Endothelial cell of umbilical vein (primary cell): ENCODE measurements at regions not wholly inside any gene's neighbourhood (a gene's known extent, or its start where the extent isn't known, plus 50 kb on each side); places are given as distances from the start of the nearest gene placed in this dataset.

Experiments used
- BruUV-seq: library from RNA; stranded (reverse); fragments of 400-500 nt; replicated peaks from 2 replicates; lab custom pipeline; 2021; lab: Mats Ljungman, UMichigan
- CTCF ChIA-PET: fragments of 300-600, 350-600 bp; sonication (Branson Sonifier 250); formaldehyde crosslinking; loops from one replicate; lab custom pipeline; 2021; ENCODE audit warnings: antibody characterized with exemption, inconsistent platforms; lab: Charles Lee
- POLR2A ChIA-PET: fragments of 300-600, 350-600 bp; sonication (Branson Sonifier 250); formaldehyde crosslinking; loops from one replicate; lab custom pipeline; 2021; ENCODE audit warnings: antibody characterized with exemption, inconsistent platforms; lab: Charles Lee
- DNase-seq: peaks from one replicate; pipeline ENCODE4 v3.0.0-alpha.2; 2011; ENCODE audit warnings: low read depth, low spot score
- FAIRE-seq: peaks from 2 replicates; lab custom pipeline; 2011; peaks lifted over from hg19 to GRCh38; lab: Jason Lieb, UNC
- H2AFZ ChIP-seq: 2 replicates; pipeline ENCODE4 v1.6.0; 2012; ENCODE audit warnings: low read depth, low read length, control low read depth, inconsistent platforms
- H3K27ac ChIP-seq: 2 replicates; pipeline ENCODE4 v1.5.1; 2011; ENCODE audit warnings: low read depth, mild to moderate bottlenecking, control low read depth, low read length, moderate library complexity; ENCODE audit not compliant: insufficient read depth
- H3K27me3 ChIP-seq, 2 experiments: 2 replicates each; pipeline versions ENCODE4 v1.6.0 to v1.6.1; 2011; ENCODE audit warnings: low read length in 2 of 2, mixed read lengths in 1 of 2; ENCODE audit not compliant: control insufficient read depth in 2 of 2, insufficient read depth in 2 of 2
- H3K36me3 ChIP-seq, 2 experiments: 2 replicates in 1 of 2; 3 replicates in 1 of 2; pipeline ENCODE4 v1.5.1; 2011; ENCODE audit warnings: low read length in 2 of 2, mild to moderate bottlenecking in 1 of 2, moderate library complexity in 1 of 2; ENCODE audit not compliant: control insufficient read depth in 2 of 2, insufficient read depth in 2 of 2; ENCODE audit errors: extremely low read depth in 1 of 2
- H3K4me1 ChIP-seq: 3 replicates; pipeline ENCODE4 v1.5.1; 2011; ENCODE audit warnings: mild to moderate bottlenecking, low read length; ENCODE audit not compliant: control insufficient read depth, insufficient read depth; ENCODE audit errors: extremely low read depth
- H3K4me2 ChIP-seq: 2 replicates; pipeline ENCODE4 v1.6.1; 2011; ENCODE audit warnings: low read length, control low read depth, mixed read lengths; ENCODE audit not compliant: insufficient read depth
- H3K4me3 ChIP-seq, 3 experiments: fragments of 200-600 bp in 1 of 3; sonication (generic), shearing (Covaris generic) in 1 of 3; replicated peaks in 1 of 3; 2 replicates each; pipeline ENCODE4 v1.5.1; 2011 to 2016; ENCODE audit warnings: control low read depth in 3 of 3, low read length in 3 of 3, mild to moderate bottlenecking in 2 of 3, inconsistent platforms in 1 of 3, low read depth in 1 of 3, moderate library complexity in 1 of 3; ENCODE audit not compliant: insufficient read depth in 1 of 3
- H3K79me2 ChIP-seq: 2 replicates; pipeline ENCODE4 v1.6.0; 2012; ENCODE audit warnings: low read length, inconsistent platforms; ENCODE audit not compliant: control insufficient read depth, insufficient read depth
- H3K9ac ChIP-seq: replicated peaks from 2 replicates; pipeline ENCODE3; 2011; ENCODE audit warnings: low read length, control low read depth; ENCODE audit not compliant: insufficient read depth; ENCODE audit errors: extremely low read depth
- H3K9me1 ChIP-seq: replicated peaks from 3 replicates; pipeline ENCODE4 v1.6.0; 2011; ENCODE audit warnings: mild to moderate bottlenecking, low read length; ENCODE audit not compliant: control insufficient read depth, insufficient read depth; ENCODE audit errors: extremely low read depth
- H3K9me3 ChIP-seq: replicated peaks from 2 replicates; pipeline ENCODE4 v1.5.1; 2012; ENCODE audit warnings: low read length, inconsistent platforms; ENCODE audit not compliant: control insufficient read depth, insufficient read depth
- H4K20me1 ChIP-seq: replicated peaks from 2 replicates; pipeline ENCODE3; 2011; ENCODE audit warnings: mild to moderate bottlenecking, low read length; ENCODE audit not compliant: control insufficient read depth, insufficient read depth; ENCODE audit errors: extremely low read depth
- CTCF ChIP-seq, 2 donors: IDR thresholded peaks; 1 replicate in 1 of 2; 2 replicates in 1 of 2; pipeline ENCODE4 v1.5.1; 2011; ENCODE audit warnings: low read length in 2 of 2, mild to moderate bottlenecking in 2 of 2, moderate library complexity in 2 of 2, control low read depth in 1 of 2, inconsistent platforms in 1 of 2, low read depth in 1 of 2; ENCODE audit not compliant: insufficient read depth in 1 of 2; ENCODE audit errors: extremely low read depth in 1 of 2
- JUN ChIP-seq: IDR thresholded peaks from 2 replicates; pipeline ENCODE4 v1.6.1; 2011; ENCODE audit warnings: borderline replicate concordance, low read depth; ENCODE audit not compliant: insufficient read length, insufficient read depth
- POLR2AphosphoS5 ChIP-seq: IDR thresholded peaks from 2 replicates; pipeline ENCODE4 v1.6.1; 2012; ENCODE audit warnings: low read depth, mild to moderate bottlenecking, control low read depth, low read length, moderate library complexity; ENCODE audit not compliant: insufficient read depth
- dilution Hi-C: fragments of 300-500 bp; cut with MboI; formaldehyde crosslinking; loops from one replicate; pipeline ENCODE4 v1.15.0; 2019; ENCODE audit warnings: low sequenced_read_pairs; ENCODE audit not compliant: extremely low pct_ligation_motif_present
- intact Hi-C: fragments of 100-400 bp; cut with micrococcal nuclease; formaldehyde crosslinking; loops from one replicate; pipeline ENCODE4 v1.10.0; 2022

- peak; percentile 41 for DNase-seq
- H4K20me1 ChIP-seq, result no peaks in the 10 kb centered on the region
- H3K79me2 ChIP-seq, result no peaks in the 10 kb centered on the region
- FAIRE-seq, result no peak
- no peaks in the 10 kb centered on the region for H3K4me1 ChIP-seq
- no peak overlapping the region for H2AFZ ChIP-seq
- no peaks in the 10 kb centered on the region for H3K36me3 ChIP-seq
- TF ChIP-seq JUN (no peak), POLR2AphosphoS5 (no peak), CTCF (IDR thresholded peaks at IDR 0.05; ENCODE audit: extremely low read depth in 1 of 2, insufficient read depth in 1 of 2, low read depth in 1 of 2, low read length in 2 of 2) (peak in 1 of 2 donors; percentile 37)
- BruUV-seq, result no TSS peak
- ChIA-PET POLR2A (no interaction called here), CTCF (interaction anchor here (0.7 to 2.3 kb wide), 11 partner anchors 11 to 1060 kb away, joined by 3 to 11 read pairs (median 3); no protein-coding TSS in a partner anchor)
- H3K27me3 ChIP-seq, result peaks cover 0 to 2% of the 10 kb centered on the region in 2 experiments
- no peak overlapping the region for H3K9ac ChIP-seq
- no peak overlapping the region for H3K4me3 ChIP-seq
- no peaks in the 10 kb centered on the region for H3K9me1 ChIP-seq
- no peaks in the 10 kb centered on the region for H3K9me3 ChIP-seq
- intact Hi-C loops, result loop anchor here (2.0 to 5.0 kb wide), 2 partner anchors 241 to 337 kb away; no protein-coding TSS in a partner anchor
- no peak overlapping the region for H3K4me2 ChIP-seq
- H3K27ac ChIP-seq, result no peak overlapping the region
- dilution Hi-C loops, result no loop called here
Measured at GRCh38 chr12:58105225-58106119, 164.1 kb downstream of the ATP23 start.
